ENCODE measurements at regions not wholly inside any gene's neighbourhood (a gene's known extent, or its start where the extent isn't known, plus 50 kb on each side); places are given as distances from the start of the nearest gene placed in this dataset.
A peak's percentile ranks its signal among the peaks of the same experiment; 100 is the strongest.

- Histone ChIP-seq H3K27ac (no peak overlapping the region), H3K4me3 (no peak overlapping the region), H3K9me3 (no peaks in the 10 kb centered on the region), H3K27me3 (no peaks in the 10 kb centered on the region), H3K4me1 (no peaks in the 10 kb centered on the region), H3K36me3 (no peaks in the 10 kb centered on the region)
- intact Hi-C loops (cut with DNase I): no loop called here
- DNase-seq (no peak), ATAC-seq (no peak)
- TF ChIP-seq CTCF (IDR thresholded peaks at IDR 0.05): no peak
Observed at GRCh38 chr2:19246496-19246895, 111.9 kb downstream of the OSR1 start.

DNA sequence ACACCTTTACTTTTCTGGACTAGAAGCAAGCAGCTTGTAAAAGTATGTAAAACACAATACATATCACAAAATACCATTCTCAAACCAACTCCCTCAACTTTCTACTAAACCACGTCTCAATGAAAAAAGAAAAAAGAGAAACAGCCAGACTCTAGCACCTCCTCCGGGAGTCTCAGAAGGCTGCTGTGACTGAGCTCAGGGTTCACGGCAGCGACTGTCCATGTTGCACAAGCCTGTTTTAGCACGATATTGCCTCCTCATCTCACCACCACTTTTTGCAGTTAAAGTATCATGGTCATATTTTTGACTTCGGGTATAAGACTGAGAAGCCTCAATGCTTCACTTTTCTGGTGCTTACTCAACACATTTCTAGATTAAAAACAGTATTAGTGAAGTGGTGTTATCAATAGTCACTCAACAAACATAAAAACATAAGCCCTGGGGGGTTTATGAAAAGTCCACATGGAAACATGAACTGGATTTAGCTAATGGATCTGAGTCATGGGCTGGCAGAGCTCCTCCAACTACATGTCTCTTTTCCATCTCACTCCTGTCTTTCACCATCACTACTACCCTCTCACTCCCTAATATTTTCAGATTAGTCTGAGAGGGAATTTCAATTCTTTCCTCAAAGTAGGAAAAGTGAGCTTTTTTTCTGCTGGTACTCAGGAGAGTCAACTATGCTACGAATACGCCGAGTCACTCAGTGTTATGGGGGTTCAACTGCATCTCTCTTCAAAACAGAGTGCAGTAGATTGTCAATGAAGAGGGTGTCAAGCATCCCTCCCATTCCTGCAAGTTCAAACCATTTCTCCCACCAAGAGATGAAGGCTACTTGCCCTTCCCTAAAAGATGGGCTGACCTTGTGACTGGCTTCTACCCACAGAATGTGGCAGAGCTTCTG, 113.7 kb downstream of the OSR1 start:
- intact Hi-C loops (cut with DNase I): no loop called here
- H3K36me3 ChIP-seq: no peaks in the 10 kb centered on the region
- H3K27me3 ChIP-seq: no peaks in the 10 kb centered on the region
- ATAC-seq (no peak), DNase-seq (no peak)
- no peak overlapping the region for H3K27ac ChIP-seq
- no peak overlapping the region for H3K4me3 ChIP-seq
- H3K4me1 ChIP-seq: no peaks in the 10 kb centered on the region
- H3K9me3 ChIP-seq: no peaks in the 10 kb centered on the region
- no peak for TF ChIP-seq CTCF (IDR thresholded peaks at IDR 0.05)

DNA sequence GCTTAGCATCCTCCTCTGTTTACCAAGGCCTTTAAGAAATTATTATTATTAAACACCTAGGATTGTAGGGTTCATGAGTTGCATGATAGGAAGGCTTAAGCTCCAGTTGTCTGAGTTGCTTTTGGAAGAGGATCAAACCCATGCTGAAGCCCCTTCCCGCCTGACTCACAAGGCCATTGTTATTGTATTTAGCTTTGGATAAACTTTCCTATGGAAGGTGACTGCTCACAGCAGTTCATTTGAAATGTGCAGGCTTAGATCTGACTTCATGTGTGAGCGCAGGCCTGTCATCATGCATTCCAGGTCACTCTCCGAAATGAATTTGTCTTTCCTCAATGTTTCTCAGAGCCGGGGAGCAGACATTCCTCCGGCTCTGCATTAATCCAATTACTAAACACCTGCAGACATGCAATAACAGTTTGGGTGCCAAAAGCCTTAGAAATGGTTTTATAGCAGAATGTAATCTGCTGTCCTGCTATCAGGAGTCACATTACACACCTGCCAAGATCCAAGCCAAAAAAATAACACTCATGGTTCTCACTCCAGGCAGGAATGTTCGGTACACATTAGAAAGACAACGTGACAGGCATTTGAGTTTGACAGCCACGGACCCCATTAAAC, 119.9 kb downstream of the OSR1 start:
- H3K4me1 ChIP-seq: peaks cover 0 to 5% of the 10 kb centered on the region in 2 donors
- H3K27ac ChIP-seq: no peak overlapping the region
- H3K9me3 ChIP-seq: no peaks in the 10 kb centered on the region
- intact Hi-C loops (cut with DNase I): no loop called here
- no peaks in the 10 kb centered on the region for H3K27me3 ChIP-seq
- DNase-seq: no peak
- ATAC-seq: no peak
- no peak overlapping the region for H3K4me3 ChIP-seq
- H3K36me3 ChIP-seq: no peaks in the 10 kb centered on the region
- no peak for TF ChIP-seq CTCF (IDR thresholded peaks at IDR 0.05)

GRCh38 chr2:19235308-19235707, 123.1 kb downstream of the OSR1 start:
- TF ChIP-seq CTCF (IDR thresholded peaks at IDR 0.05): no peak
- Histone ChIP-seq H3K36me3 (no peaks in the 10 kb centered on the region), H3K9me3 (no peaks in the 10 kb centered on the region), H3K4me3 (no peak overlapping the region), H3K27ac (no peak overlapping the region), H3K27me3 (no peaks in the 10 kb centered on the region), H3K4me1 (peaks cover 0 to 5% of the 10 kb centered on the region in 2 donors)
- ATAC-seq: peak; percentile 43
- intact Hi-C loops (cut with DNase I): no loop called here
- DNase-seq: peak in 2 of 4 donors; percentile 54 to 60

DNA sequence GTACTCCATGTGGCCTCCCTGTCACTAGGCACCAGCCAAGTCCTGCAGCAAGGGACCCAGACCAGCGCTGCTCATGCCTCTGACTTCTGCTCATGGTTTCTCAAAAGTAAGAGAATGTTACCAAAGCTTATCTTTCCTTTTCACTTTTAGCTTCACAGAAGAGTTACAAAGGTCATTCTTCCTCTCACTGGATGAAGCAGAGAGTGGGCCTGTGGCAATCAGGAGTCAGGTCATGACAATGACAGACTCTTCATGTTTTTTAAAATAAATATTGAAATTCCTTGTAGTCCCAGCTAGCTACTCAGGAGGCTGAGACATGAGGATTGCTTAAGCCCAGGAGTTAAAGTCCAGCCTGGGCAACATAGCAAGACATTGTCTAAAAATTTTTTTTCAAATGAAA, 126.1 kb downstream of the OSR1 start:
- TF ChIP-seq CTCF (IDR thresholded peaks at IDR 0.05): no peak
- ATAC-seq (no peak), DNase-seq (no peak)
- Histone ChIP-seq H3K4me3 (no peak overlapping the region), H3K4me1 (peaks cover 0 to 5% of the 10 kb centered on the region in 2 donors), H3K36me3 (no peaks in the 10 kb centered on the region), H3K9me3 (no peaks in the 10 kb centered on the region), H3K27ac (no peak overlapping the region), H3K27me3 (no peaks in the 10 kb centered on the region)
- intact Hi-C loops (cut with DNase I): no loop called here
